GM12878 (cell line): ENCODE measurements at regions not wholly inside any gene's neighbourhood (a gene's known extent, or its start where the extent isn't known, plus 50 kb on each side); places are given as distances from the start of the nearest gene placed in this dataset.

Experiments used
- ATAC-seq: fragments of 200-7000 bp; cut with Tn5 transposase; 3 replicates; pipeline ENCODE4 v1.9.1; 2020; ENCODE audit warnings: mild to moderate bottlenecking, moderate library complexity
- BruUV-seq: library from RNA; stranded (reverse); fragments of 400-500 nt; replicated peaks from 2 replicates; lab custom pipeline; 2021; lab: Mats Ljungman, UMichigan
- CTCF ChIA-PET: fragments of 300-600 bp; sonication (Branson Sonifier 250); formaldehyde crosslinking; extraction: SDS; loops from one replicate; lab custom pipeline; 2021; ENCODE audit warnings: inconsistent platforms; lab: Yijun Ruan, JAX
- POLR2A ChIA-PET: fragments of 350-600 bp; formaldehyde crosslinking; extraction: SDS; loops from one replicate; lab custom pipeline; 2021; ENCODE audit warnings: inconsistent platforms; lab: Charles Lee
- RAD21 ChIA-PET: fragments of 300-600 bp; sonication (Branson Sonifier 250); formaldehyde crosslinking; loops from one replicate; lab custom pipeline; 2023; ENCODE audit warnings: antibody characterized with exemption; ENCODE audit not compliant: unreplicated experiment; lab: Charles Lee
- SMC1A ChIA-PET: fragments of 300-600 bp; sonication (Branson Sonifier 250); formaldehyde crosslinking; loops from one replicate; lab custom pipeline; 2023; ENCODE audit not compliant: unreplicated experiment, uncharacterized antibody; lab: Charles Lee
- DNase-seq: peaks from one replicate; pipeline ENCODE4 v3.0.0-alpha.2; 2011; ENCODE audit warnings: low read depth, low spot score
- FAIRE-seq: peaks from 3 replicates; lab custom pipeline; 2011; peaks lifted over from hg19 to GRCh38; lab: Jason Lieb, UNC
- H2AFZ ChIP-seq: 2 replicates; pipeline ENCODE4 v1.6.0; 2011; ENCODE audit warnings: low read depth, low read length, control low read depth; ENCODE audit not compliant: control insufficient read depth
- H3K27ac ChIP-seq: 2 replicates; pipeline ENCODE4 v1.5.1; 2011; ENCODE audit warnings: control low read depth; ENCODE audit not compliant: control insufficient read depth, insufficient read depth
- H3K27me3 ChIP-seq, 2 experiments: replicated peaks in 1 of 2; 2 replicates each; pipeline versions ENCODE4 v1.6.0 to v1.6.1; 2011; ENCODE audit warnings: low read length in 1 of 2; ENCODE audit not compliant: control insufficient read depth in 2 of 2, insufficient read depth in 2 of 2
- H3K36me3 ChIP-seq, 2 experiments: 2 replicates each; pipeline ENCODE4 v1.5.1; 2011; ENCODE audit warnings: low read length in 1 of 2; ENCODE audit not compliant: control insufficient read depth in 2 of 2, insufficient read depth in 2 of 2
- H3K4me1 ChIP-seq: 2 replicates; pipeline ENCODE4 v1.6.1; 2011; ENCODE audit warnings: mild to moderate bottlenecking, low read length, moderate library complexity, mixed read lengths; ENCODE audit not compliant: control insufficient read depth, insufficient read depth
- H3K4me2 ChIP-seq: 2 replicates; pipeline ENCODE4 v1.6.0; 2011; ENCODE audit warnings: control low read depth; ENCODE audit not compliant: control insufficient read depth, insufficient read depth
- H3K4me3 ChIP-seq: fragments of 200-600 bp; sonication (generic); 2 replicates; pipeline ENCODE4 v1.5.1; 2016
- H3K79me2 ChIP-seq: 2 replicates; pipeline ENCODE4 v1.6.0; 2011; ENCODE audit warnings: low read length; ENCODE audit not compliant: control insufficient read depth, insufficient read depth
- H3K9ac ChIP-seq: 2 replicates; pipeline ENCODE4 v1.8.0; 2011; ENCODE audit warnings: low read length, control low read depth, mixed read lengths; ENCODE audit not compliant: control insufficient read depth, insufficient read depth
- H3K9me3 ChIP-seq: replicated peaks from 3 replicates; pipeline ENCODE4 v1.5.1; 2011; ENCODE audit warnings: mild to moderate bottlenecking, low read length; ENCODE audit not compliant: control insufficient read depth, insufficient read depth
- H4K20me1 ChIP-seq: 2 replicates; pipeline ENCODE4 v1.6.0; 2011; ENCODE audit not compliant: control insufficient read depth, insufficient read depth
- BACH1 ChIP-seq: fragments of 450-650 bp; IDR thresholded peaks from 2 replicates; pipeline ENCODE4 v1.6.1; 2017; ENCODE audit warnings: mild to moderate bottlenecking, borderline replicate concordance
- CEBPZ ChIP-seq: fragments of 150-350 bp; IDR thresholded peaks from 2 replicates; pipeline ENCODE4 v1.6.1; 2016; ENCODE audit warnings: low read depth, low read length
- EED ChIP-seq: sonication (generic); IDR thresholded peaks from 2 replicates; pipeline ENCODE4 v1.6.1; 2016; ENCODE audit warnings: antibody characterized with exemption, low read depth
- EGR1 ChIP-seq, 2 experiments: IDR thresholded peaks; 1 replicate in 1 of 2; 2 replicates in 1 of 2; pipeline ENCODE4 v1.6.1; 2011 to 2012; ENCODE audit warnings: low read depth in 2 of 2, low read length in 2 of 2, borderline replicate concordance in 1 of 2, mild to moderate bottlenecking in 1 of 2, moderate library complexity in 1 of 2
- HDAC2 ChIP-seq: fragments of 200-600 bp; sonication (generic); IDR thresholded peaks from 2 replicates; pipeline ENCODE4 v1.6.1; 2017
- HDAC6 ChIP-seq: fragments of 200-600 bp; sonication (generic); IDR thresholded peaks from one replicate; pipeline ENCODE4 v1.8.0; 2017; ENCODE audit warnings: antibody characterized with exemption; ENCODE audit not compliant: unreplicated experiment
- HSF1 ChIP-seq: fragments of 150-350 bp; IDR thresholded peaks from 2 replicates; pipeline ENCODE4 v1.6.1; 2014; ENCODE audit warnings: mild to moderate bottlenecking, low read depth, low read length
- MEF2B ChIP-seq: fragments of 450-650 bp; IDR thresholded peaks from 2 replicates; pipeline ENCODE4 v1.6.1; 2018; ENCODE audit warnings: mild to moderate bottlenecking, moderate library complexity; ENCODE audit not compliant: partially characterized antibody, poor library complexity, severe bottlenecking
- RB1 ChIP-seq: fragments of 450-650 bp; formaldehyde crosslinking; IDR thresholded peaks from 2 replicates; pipeline ENCODE4 v1.6.1; 2017; ENCODE audit warnings: mild to moderate bottlenecking, borderline replicate concordance
- TCF7 ChIP-seq: IDR thresholded peaks from 2 replicates; pipeline ENCODE4 v1.6.1; 2014; ENCODE audit warnings: antibody characterized with exemption, borderline replicate concordance
- ZBTB11 ChIP-seq: fragments of 450-650 bp; formaldehyde crosslinking; IDR thresholded peaks from 2 replicates; pipeline ENCODE4 v1.5.0; 2022; ENCODE audit warnings: mild to moderate bottlenecking, missing genetic modification characterization
- WGBS: methylation state at CpG from one replicate; pipeline ENCODE4 v1.1.6; 2016; ENCODE audit warnings: low lambda C conversion rate; ENCODE audit not compliant: insufficient replicate concordance, insufficient coverage; ENCODE audit errors: missing lambda C conversion rate; 5-methylcytosine and 5-hydroxymethylcytosine counted together
- in situ Hi-C: fragments of 300-500 bp; cut with MboI; formaldehyde crosslinking; loops from 9 replicates; pipeline ENCODE4 v1.14.3; 2018; ENCODE audit warnings: mixed read lengths
- intact Hi-C: fragments of 100-400 bp; cut with micrococcal nuclease; formaldehyde crosslinking; loops from one replicate; pipeline ENCODE4 v1.14.2; 2022; ENCODE audit not compliant: unreplicated experiment

GRCh38 chr7:149626972-149627371, 129.4 kb upstream of the ZNF746 start:
- in situ Hi-C loops = no loop called here
- H3K4me2 ChIP-seq = no peak overlapping the region
- H4K20me1 ChIP-seq = no peaks in the 10 kb centered on the region; the same call in 1 of the 2 replicates
- H3K4me3 ChIP-seq = no peak overlapping the region
- H3K27ac ChIP-seq = no peak overlapping the region
- no peak overlapping the region for H2AFZ ChIP-seq
- no peak for ATAC-seq
- CTCF ChIA-PET = interaction anchor here (1.3 to 3.1 kb wide), 5 partner anchors 28 to 365 kb away, joined by 4 to 13 read pairs (median 5); partner anchors contain the start of gene ZNF783
- no peak overlapping the region for H3K9ac ChIP-seq
- POLR2A ChIA-PET = no interaction called here
- peaks cover 2 to 5% of the 10 kb centered on the region in 2 experiments; a peak in 3 of 4 replicates for H3K27me3 ChIP-seq
- H3K36me3 ChIP-seq = no peaks in the 10 kb centered on the region
- H3K9me3 ChIP-seq = no peaks in the 10 kb centered on the region
- TF ChIP-seq EED (no peak), EGR1 (IDR thresholded peaks at IDR 0.05; ENCODE audit: borderline replicate concordance in 1 of 2, low read depth in 2 of 2, low read length in 2 of 2) (no peak), TCF7 (no peak), CEBPZ (no peak), MEF2B (no peak), HSF1 (no peak), RB1 (no peak), BACH1 (no peak), HDAC2 (no peak), HDAC6 (no peak), ZBTB11 (CRISPR knock-in tag) (no peak)
- WGBS = 35% methylated on average over 10 of the region's 10 CpGs
- BruUV-seq = no TSS peak
- SMC1A ChIA-PET = interaction anchor here (0.7 to 1.3 kb wide), 2 partner anchors 132 to 205 kb away, joined by 3 read pairs; no protein-coding TSS in a partner anchor
- peaks cover 13% of the 10 kb centered on the region for H3K4me1 ChIP-seq
- peaks cover 29% of the 10 kb centered on the region for H3K79me2 ChIP-seq
- DNase-seq = no peak
- FAIRE-seq = no peak
- intact Hi-C loops = no loop called here
- RAD21 ChIA-PET = interaction anchor here (0.9 to 1.3 kb wide), 2 partner anchors 11 to 115 kb away, joined by 3 to 5 read pairs; no protein-coding TSS in a partner anchor
